Posterior cingulate gyrus (tissue), 11 donors: ENCODE measurements at regions not wholly inside any gene's neighbourhood (a gene's known extent, or its start where the extent isn't known, plus 50 kb on each side); places are given as distances from the start of the nearest gene placed in this dataset.

Experiments
- DNase-seq, 10 donors: peaks; one replicate each; pipeline versions ENCODE4 v3.0.0 to v3.0.0-alpha.2; 2020 to 2021; ENCODE audit warnings: mixed read lengths in 3 of 10
- intact Hi-C: fragments of 100-400 bp; cut with DNase I; formaldehyde crosslinking; loops from one replicate; pipeline ENCODE4 v1.15.1; 2023

DNA sequence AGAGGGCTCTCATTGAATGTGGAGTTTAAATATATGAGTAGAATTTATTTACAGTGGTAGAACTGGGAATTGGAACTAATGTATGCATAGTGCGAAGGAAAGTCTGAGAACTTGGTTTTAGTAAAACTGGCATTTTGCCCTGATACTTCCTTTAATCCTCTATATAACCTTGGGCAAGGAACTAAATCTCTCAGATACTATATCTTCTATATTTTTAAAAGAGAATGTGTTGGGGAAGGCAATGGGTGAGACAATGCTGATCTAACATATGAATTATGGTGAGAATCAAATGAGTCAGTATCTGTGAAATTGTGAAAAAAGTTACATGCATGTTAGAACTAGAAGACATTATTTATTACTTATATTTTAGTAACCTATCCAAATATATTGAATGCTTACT, 2109.4 kb upstream of the PIK3C3 start:
- intact Hi-C loops = loop anchor here (10.0 kb wide), 1 partner anchor 309 kb away; no protein-coding TSS in a partner anchor
- DNase-seq = no peak

DNA sequence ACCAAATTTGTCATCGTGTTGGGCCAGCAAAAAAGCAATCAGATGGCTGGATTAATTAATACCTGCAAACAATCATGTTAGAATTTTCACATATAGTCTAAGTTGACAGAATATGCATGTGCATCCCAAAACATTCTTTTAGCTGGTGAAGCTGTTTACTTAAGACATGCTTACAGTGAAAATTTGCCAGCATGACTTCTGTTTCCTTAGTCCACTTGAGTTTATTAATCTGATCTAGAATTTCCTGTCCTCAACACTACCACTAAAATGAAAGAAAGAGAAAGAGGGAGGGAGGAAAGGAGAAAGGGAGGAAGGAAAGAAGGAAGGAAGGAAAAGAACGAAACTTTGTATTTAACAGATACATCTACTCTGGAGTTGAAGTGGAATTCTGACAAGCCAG, 2109.9 kb upstream of the PIK3C3 start:
- no peak for DNase-seq
- intact Hi-C loops = loop anchor here (10.0 kb wide), 1 partner anchor 310 kb away; no protein-coding TSS in a partner anchor

DNA sequence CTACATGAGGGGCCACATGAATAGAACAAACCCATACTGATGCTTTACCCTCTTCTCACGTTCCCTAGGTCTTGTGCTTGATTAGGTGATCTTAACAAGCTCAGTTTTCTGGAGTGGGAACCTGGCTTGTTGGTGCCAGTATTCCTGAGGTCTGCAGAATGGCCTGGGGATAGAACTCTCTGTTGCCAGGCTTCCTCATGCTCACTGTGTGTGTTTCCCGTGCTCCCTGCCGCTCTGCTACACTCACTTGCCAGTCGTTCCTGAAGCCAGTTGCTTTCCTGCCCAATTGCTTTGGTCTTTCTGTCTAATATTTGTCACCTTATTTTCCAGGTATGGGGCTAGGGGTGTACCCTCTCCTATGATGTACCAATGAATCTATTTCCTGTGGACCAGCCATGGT, 2111.5 kb upstream of the PIK3C3 start:
- intact Hi-C loops = loop anchor here (10.0 kb wide), 1 partner anchor 311 kb away; no protein-coding TSS in a partner anchor
- DNase-seq = no peak

DNA sequence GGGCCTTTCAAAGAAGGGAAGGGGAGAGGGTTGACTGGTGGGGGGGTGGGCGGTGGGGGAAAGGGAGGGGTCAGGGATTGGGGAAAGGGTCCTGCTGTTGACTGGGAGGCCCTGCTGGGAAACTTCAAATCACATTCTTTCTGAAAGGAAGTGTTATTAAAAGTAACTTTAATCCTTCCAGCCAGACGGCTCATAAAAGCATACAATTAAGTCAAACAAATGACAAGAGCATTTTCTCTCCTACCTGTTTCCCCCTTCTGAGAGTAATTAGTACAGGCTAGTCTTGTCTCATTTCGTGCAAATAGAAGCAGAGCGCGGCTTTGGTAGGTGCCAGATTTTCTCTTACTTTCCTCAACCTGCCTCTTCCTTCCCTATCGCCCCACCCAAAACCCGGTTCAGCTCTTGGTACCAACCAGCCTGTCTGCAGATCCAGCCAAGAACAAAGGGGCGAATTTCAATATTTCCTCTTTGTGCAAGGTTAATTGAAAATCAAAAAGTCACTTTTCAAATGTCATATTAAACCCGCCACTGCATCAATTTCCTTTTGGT, 2112.6 kb upstream of the PIK3C3 start:
- intact Hi-C loops = loop anchor here (10.0 kb wide), 1 partner anchor 312 kb away; no protein-coding TSS in a partner anchor
- peak in 1 of 10 donors; percentile 55 for DNase-seq

DNA sequence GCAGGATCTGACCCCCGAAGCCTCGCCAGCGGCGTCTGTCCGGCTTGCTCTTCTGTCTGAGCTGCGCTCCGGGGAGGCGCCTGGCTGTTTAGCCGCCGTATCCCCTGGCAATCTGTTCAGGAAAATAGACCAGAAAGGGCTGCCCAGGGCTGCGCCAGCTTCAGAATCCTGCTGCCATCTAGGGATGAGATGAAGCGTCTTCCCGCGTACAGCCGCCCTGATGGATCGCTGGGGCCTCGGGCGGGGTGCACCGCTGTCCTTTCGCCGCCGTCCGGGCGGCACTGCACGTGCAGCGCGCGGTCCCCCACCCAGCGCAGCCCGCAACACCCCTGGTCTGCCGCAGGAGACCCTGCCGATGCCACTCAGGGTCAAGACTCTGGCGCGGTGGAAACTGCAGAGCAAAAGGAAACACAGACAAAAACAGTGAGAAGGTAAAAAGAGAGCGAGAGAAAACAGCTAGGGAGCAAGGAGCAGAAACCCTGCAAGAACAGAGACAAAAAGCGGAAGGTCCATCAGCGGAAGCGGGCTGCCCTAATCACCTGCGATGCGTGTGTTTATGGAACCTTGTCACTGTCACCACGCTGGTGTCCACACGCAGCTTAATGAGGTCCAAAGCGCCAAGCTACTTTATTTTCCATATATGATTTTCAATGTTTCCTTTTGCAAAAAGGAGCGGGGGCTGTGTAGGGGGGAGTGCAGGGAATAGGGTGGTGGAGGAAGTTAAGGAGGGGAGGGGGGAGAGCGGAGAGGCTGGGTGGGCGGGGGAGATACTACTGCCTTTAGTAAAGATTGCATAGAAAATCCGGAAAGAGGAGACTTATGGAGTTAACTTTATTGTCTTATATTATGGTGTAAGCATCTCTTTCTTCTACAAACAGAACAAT, 2113.3 kb upstream of the PIK3C3 start:
- intact Hi-C loops = loop anchor here (10.0 kb wide), 1 partner anchor 313 kb away; no protein-coding TSS in a partner anchor
- peak; percentile 61 to 96 (median 76) for DNase-seq

DNA sequence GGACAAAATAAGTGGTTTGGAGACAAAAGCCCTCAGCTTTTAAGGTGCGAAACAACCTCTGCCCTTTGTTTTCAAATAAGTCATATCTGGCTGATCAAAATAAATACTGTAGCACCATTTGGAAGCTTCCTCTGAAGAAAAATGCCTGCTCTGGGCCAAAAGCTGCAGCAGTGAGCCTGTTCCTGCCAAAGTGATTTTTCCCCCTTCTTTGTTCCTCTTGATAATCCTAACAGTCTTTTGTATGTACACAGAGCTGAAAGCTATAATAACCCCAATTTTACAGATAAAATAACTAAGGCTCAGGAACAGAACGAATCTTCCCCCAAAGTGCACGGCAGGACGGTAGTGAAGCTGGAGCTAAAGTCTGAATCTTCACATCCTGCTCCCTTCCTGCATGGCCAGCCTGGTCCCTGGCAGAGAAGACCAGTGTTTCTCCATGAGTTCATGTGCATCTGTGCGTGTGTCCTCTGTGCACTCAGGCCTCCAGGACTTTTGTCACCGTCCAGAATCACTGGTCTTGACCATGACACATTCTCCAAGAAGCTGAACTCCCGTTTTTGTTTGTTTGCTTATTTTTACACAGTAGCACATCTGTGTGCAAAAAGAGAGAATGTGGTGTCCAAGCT, 2114.1 kb upstream of the PIK3C3 start:
- DNase-seq = no peak
- intact Hi-C loops = loop anchor here (10.0 kb wide), 1 partner anchor 314 kb away; no protein-coding TSS in a partner anchor

DNA sequence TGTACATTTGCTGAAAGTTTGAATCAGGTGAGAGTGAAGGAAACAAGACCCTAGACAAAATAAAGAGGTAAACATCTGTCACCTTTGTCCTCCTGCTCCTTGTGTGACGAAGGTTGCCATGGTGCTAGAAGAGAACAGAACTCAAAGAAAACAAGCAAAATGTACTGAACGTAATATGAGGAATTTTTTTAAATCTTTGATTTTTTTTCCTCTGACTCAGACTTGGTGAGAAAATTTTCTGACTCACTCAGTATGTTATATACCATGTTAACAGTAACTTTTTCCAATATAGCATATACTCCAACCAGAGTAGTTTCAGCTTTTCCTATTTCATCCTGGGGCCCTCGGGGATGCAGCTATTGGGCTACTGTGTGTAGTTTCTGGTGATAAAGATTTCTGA, 2114.6 kb upstream of the PIK3C3 start:
- DNase-seq = no peak
- intact Hi-C loops = loop anchor here (10.0 kb wide), 1 partner anchor 314 kb away; no protein-coding TSS in a partner anchor

DNA sequence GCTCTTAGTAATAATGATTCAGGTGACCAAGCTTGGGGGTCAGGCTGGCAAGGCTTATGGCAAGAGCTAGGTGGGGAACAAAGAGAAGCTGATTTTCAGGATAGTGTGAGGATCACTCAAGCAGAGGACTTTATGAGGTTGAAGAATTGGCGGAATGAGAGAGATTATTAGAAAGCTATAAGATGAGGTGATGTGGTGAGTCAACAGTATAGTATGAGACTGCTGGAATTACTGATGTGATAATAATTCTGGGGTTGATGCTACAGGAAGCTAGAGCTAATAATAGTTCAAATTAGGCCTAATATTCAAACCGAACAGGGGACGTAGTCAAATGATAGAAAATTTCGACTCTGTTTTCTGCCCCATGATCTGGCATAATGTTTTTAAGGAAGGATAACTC, 2115.3 kb upstream of the PIK3C3 start:
- no peak for DNase-seq
- intact Hi-C loops = loop anchor here (10.0 kb wide), 1 partner anchor 315 kb away; no protein-coding TSS in a partner anchor

DNA sequence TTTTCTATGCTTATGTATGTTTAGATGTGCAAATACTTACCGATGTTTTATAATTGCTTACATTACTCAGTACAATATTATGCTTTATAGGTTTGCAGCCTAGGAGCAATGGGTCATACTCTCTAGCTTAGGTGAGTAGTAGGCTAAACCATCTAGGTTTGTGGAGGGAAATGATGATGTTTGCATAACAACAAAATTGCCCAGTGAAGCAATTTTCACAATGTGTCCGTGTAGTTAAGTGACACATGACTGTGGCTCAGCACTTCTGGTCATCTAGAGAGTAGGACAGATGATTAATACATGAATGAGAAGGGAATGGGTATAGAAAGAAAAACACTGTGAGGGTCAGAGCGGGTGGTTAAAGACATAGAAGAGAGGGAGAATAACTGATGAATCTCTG, 2116.2 kb upstream of the PIK3C3 start:
- intact Hi-C loops = no loop called here
- DNase-seq = no peak

DNA sequence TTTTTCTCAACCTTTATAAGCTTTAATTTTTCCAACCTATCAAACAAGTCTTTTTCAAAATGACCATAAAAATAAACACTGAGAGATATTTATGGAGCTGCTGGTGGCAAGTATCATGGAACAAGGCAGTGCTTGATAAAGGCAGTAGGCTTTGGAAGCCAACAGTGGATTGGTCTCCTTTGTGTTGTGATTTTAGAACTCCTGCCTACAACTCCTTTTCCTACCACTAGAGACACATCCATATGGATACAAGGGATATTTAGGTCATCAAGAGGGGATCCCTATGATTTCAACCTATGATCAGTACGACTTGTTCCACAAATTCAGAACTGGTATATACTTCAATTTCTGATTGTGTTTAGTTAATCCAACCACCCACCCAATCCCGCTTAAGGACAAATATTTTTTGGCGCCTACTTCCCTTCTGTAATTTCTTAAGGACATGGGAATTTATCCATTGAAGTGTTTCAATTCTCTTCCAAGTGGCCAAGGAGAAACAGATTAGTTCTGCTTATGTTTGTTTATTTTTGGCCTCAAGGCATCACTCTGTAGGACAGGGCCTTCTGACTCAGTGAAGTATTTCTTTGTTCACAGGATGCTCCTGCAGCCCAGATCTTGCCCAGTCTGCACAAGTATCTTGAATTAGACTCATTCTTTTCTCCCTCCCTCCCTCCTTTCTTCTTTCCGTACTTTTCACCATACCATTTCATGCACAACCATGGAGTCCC, 2119.6 kb upstream of the PIK3C3 start:
- intact Hi-C loops = no loop called here

DNA sequence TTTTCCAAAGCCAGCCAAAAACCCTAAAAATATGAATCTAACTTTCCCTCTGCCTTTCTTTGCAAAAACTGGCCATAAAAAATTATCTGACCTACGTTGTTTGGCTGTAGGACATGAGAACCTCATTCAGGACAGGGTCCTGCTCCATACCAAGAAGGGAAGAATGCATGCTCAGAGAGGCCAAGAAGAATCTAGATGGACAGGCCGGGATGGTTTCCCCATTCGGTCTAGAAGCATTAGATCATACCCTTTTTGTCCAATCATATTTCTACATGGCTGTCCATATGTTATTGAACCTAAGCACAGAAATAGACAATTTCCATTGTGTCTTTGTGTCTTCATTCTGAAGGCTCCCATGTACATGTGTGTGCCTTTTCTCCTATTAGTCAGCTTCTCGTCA, 2120.4 kb upstream of the PIK3C3 start:
- DNase-seq = no peak
- intact Hi-C loops = no loop called here

More for the DNA sequence above, 2119.6 kb upstream of the PIK3C3 start:
- DNase-seq = no peak

DNA sequence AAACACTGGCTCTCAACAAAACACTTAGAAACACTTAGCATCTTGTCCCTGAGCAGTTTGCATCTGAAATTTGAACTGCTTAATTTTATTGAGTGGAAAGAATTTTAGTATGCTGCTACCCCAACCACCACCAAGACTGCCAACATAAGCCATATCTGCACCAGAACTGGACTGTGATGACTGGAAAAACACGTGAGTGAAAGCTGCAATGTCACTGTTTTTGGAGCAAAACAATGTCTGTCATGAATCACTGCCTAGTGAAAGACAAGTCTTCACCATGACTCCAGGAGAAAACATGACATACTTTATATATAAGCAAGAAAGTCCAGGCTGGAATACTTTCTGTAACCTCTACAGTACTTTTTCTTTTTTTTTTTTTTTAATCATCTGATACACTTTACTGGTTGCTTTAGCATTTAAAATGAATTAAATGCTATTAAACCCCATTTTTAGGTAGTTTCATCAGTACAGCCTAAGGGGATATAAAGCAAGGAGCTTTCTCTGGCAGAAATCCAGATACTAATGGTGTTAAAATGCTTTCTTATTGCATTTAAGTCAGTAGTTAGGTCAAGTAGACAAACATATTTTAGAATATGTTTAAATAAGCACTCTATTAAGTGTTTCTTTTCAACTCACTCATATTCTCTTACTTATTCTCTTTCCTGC, 2129.4 kb upstream of the PIK3C3 start:
- DNase-seq = no peak
- intact Hi-C loops = no loop called here

DNA sequence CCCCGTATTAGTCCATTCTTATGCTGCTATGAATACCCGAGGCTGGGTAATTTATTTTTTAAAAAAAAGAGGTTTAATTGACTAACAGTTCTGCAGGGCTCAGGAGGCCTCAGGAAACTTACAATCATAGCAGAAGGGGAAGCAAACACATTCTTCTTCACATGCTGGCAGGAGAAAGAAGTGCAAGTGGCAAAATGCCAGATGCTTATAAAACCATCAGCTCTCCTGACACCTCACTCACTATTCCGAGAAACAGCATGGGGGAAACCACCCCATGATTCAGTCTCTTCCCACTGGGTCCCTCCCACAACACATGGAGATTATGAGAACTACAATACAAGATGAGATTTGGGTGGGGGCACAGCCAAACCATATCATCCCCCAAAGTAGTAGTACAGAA, 2148.5 kb upstream of the PIK3C3 start:
- DNase-seq = no peak
- intact Hi-C loops = no loop called here

DNA sequence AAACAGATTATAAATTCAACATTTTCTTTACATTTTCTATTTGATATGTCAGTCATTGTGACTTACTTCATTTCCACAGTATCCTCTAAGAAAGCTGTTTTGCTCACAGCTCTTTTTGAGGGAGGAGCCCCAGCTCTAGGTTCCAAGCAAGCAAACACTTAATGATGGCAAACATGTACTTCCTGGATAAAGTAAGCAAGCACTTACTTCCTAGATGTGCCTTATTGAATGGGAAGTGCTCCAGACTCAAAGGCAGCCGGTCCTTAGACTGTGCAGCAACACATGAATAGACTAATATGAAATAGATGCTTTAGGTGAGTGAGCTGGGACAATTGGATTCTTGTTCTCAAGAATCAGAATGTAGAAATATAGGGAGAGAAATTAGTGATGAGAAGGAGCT, 2149.8 kb upstream of the PIK3C3 start:
- intact Hi-C loops = no loop called here
- DNase-seq = no peak

DNA sequence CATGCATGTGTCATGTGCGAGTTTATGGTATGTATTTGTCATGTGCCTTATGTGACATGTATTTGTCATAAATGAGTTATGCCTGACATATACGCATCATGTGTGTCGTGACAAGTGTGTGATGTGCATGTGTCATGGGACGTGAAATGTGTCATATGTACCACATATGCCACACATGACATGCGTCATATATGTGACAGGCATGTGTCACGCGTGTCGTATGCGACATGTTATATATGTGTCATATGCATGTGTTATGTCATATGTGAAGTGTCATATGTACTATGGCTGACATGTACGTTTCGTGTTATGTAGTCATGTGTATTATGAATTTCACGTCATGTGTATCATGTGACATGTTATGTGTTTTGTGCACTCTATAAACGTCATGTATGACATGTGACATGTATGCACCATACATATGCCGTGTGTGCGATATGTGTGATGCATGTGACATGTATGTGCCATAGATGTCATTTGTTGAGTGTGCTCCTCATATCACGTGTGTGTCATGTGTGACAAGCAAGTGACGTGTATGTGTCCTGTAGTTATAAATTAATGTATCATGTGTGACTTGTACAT, 2152.3 kb upstream of the PIK3C3 start:
- intact Hi-C loops = no loop called here
- DNase-seq = no peak

DNA sequence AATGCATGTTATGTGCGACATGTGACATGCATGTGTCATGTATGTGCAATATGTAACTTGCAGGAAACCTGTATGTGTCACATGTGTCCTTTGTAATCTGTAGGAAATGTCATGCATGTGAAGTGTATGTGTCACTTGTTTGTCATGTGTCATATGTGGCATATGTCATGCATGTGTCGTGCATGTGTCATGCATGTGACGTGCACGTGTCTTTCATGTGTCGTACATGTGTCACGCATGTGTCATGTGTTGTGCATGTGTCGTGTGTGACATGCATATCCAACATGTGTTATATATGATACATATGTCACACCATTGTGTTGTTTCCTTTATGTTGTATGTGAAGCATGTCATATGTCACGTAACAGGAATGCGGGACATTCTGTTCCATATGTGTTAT, 2153.2 kb upstream of the PIK3C3 start:
- no peak for DNase-seq
- intact Hi-C loops = no loop called here

DNA sequence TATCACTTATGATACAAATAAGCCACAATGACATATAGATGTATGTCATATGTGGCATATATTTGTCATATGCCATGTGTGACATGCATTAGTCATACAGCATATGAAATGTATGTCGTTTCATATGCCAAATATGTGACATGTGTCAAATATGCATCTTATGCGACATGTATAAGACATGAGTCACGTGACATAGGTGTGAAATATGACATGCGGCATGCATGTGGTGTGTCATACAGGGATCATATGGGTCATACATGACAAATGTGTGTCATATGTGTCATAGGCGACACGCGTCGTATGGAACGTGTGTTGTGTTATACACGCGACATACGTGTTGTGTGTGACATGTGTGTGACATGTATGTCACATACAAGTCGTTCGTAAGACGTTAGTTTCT, 2154.0 kb upstream of the PIK3C3 start:
- intact Hi-C loops = no loop called here
- no peak for DNase-seq

DNA sequence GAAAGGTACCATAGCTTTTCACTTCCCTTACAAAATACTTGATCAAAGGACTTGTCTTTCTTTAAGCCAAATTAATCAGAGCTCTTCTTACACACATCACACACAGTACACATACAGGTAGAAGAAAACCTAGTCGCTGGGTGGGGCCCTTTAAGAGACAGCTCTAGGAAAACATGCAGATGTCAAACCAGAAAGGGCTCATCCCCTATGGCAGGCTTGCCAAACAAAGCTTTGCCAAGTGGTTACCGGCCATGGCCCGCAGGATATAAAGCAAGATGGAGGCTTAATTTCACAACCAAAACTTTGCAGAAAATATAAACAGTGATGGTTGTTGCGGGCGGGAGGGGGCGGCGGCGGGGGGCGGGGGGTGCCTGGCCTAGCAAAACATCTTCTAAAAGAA, 2156.0 kb upstream of the PIK3C3 start:
- no peak for DNase-seq
- intact Hi-C loops = no loop called here

DNA sequence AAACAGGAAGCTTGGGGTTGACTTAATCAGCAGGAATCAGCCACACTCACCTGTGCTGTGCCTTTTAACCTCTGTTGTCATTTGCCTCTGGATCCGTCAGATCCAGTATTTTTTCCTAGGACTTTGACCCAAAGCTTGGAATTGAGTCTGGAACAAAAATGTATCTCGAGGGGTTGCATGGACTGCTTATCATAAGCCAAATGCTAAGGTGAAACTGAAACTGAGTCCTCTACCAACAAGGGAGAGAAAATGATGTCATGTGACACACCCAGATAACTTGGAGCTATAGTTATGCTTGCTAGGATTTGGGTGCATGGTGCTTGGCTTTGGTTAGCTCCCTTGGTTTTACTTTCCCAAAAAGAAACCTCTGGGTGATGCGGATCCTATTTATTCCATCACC, 2158.6 kb upstream of the PIK3C3 start:
- intact Hi-C loops = no loop called here
- no peak for DNase-seq

DNA sequence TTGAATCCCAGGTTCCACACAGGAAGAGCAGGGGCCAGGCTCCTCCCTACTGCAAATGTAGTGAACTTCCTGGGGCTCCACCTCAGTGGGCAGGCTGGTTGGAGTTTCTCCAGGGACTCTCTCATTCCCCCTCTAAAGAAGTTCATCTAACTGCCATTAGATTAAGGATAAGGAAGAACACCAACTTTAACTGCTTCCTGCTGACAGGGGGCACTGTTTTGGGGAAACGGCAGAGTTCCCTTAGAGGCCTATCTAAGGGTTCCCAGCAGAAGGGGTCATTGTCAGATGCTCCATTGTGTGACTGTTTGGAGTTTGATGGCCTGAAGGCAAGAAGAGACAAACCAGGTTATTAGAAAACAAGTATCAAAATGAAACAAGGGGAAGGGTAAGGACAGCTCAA, 2159.7 kb upstream of the PIK3C3 start:
- no peak for DNase-seq
- intact Hi-C loops = no loop called here
